ENCODE measurements at regions not wholly inside any gene's neighbourhood (a gene's known extent, or its start where the extent isn't known, plus 50 kb on each side); places are given as distances from the start of the nearest gene placed in this dataset.

GRCh38 chr7:153297141-153297540, 537.6 kb downstream of the ACTR3B start:
- no peak for TF ChIP-seq POLR2A (IDR thresholded peaks at IDR 0.05)
- TF ChIP-seq CTCF (IDR thresholded peaks at IDR 0.05) = no peak
